GM23248 (cell line): ENCODE measurements at regions not wholly inside any gene's neighbourhood (a gene's known extent, or its start where the extent isn't known, plus 50 kb on each side); places are given as distances from the start of the nearest gene placed in this dataset.

Experiments used
- DNase-seq: peaks from one replicate; pipeline ENCODE4 v3.0.0-alpha.2; 2015
- H2AFZ ChIP-seq: fragments of 200-600 bp; sonication (generic); 2 replicates; pipeline ENCODE4 v1.6.1; 2016; ENCODE audit warnings: antibody characterized with exemption
- H3F3A ChIP-seq: fragments of 200-600 bp; sonication (generic); 2 replicates; pipeline ENCODE4 v1.6.1; 2016; ENCODE audit warnings: mild to moderate bottlenecking, antibody characterized with exemption, mixed run types; ENCODE audit not compliant: insufficient read depth
- H3K27ac ChIP-seq: fragments of 200-600 bp; sonication (generic); 2 replicates; pipeline ENCODE4 v1.5.1; 2016; ENCODE audit warnings: mild to moderate bottlenecking
- H3K27me3 ChIP-seq: fragments of 200-600 bp; sonication (generic); replicated peaks from 2 replicates; pipeline ENCODE4 v1.6.1; 2016; ENCODE audit warnings: mild to moderate bottlenecking; ENCODE audit not compliant: insufficient read depth
- H3K36me3 ChIP-seq: fragments of 200-600 bp; sonication (generic); 2 replicates; pipeline ENCODE4 v1.6.1; 2016; ENCODE audit warnings: low read depth, mild to moderate bottlenecking
- H3K4me1 ChIP-seq: fragments of 200-600 bp; sonication (generic); 2 replicates; pipeline ENCODE4 v1.6.1; 2016; ENCODE audit warnings: mild to moderate bottlenecking; ENCODE audit not compliant: insufficient read depth
- H3K4me2 ChIP-seq: fragments of 200-600 bp; sonication (generic); one replicate; pipeline ENCODE4 v1.6.1; 2016; ENCODE audit warnings: mild to moderate bottlenecking; ENCODE audit not compliant: unreplicated experiment
- H3K4me3 ChIP-seq: fragments of 200-600 bp; sonication (generic); 2 replicates; pipeline ENCODE4 v1.5.1; 2016; ENCODE audit warnings: mild to moderate bottlenecking
- H3K79me2 ChIP-seq: fragments of 200-600 bp; sonication (generic); 2 replicates; pipeline ENCODE4 v1.6.1; 2016; ENCODE audit warnings: mild to moderate bottlenecking; ENCODE audit not compliant: insufficient read depth
- H3K9ac ChIP-seq: fragments of 200-600 bp; sonication (generic); 2 replicates; pipeline ENCODE4 v1.6.1; 2016; ENCODE audit warnings: mild to moderate bottlenecking
- H3K9me2 ChIP-seq: fragments of 200-600 bp; sonication (generic); 2 replicates; pipeline ENCODE4 v1.6.1; 2016; ENCODE audit warnings: mixed run types, mild to moderate bottlenecking, moderate library complexity; ENCODE audit not compliant: insufficient read depth
- H3K9me3 ChIP-seq: fragments of 200-600 bp; sonication (generic); one replicate; pipeline ENCODE4 v1.6.1; 2017; ENCODE audit warnings: low read depth
- H4K20me1 ChIP-seq: fragments of 200-600 bp; sonication (generic); 2 replicates; pipeline ENCODE4 v1.6.0; 2016; ENCODE audit not compliant: insufficient read depth
- EZH2 ChIP-seq: fragments of 200-600 bp; sonication (generic); IDR thresholded peaks from 2 replicates; pipeline ENCODE4 v1.6.1; 2018; ENCODE audit warnings: antibody characterized with exemption, mild to moderate bottlenecking; ENCODE audit not compliant: insufficient read depth, poor library complexity, severe bottlenecking
- EZH2phosphoT487 ChIP-seq: fragments of 200-600 bp; sonication (generic); IDR thresholded peaks from 2 replicates; pipeline ENCODE4 v1.6.1; 2018; ENCODE audit warnings: antibody characterized with exemption, moderate library complexity, mild to moderate bottlenecking, low read depth; ENCODE audit not compliant: insufficient read depth
- WGBS, 2 experiments: methylation state at CpG; one replicate each; pipeline ENCODE4 v1.1.6; 2015 to 2017; ENCODE audit warnings: low lambda C conversion rate in 2 of 2, low coverage in 1 of 2; ENCODE audit errors: missing lambda C conversion rate in 2 of 2; 5-methylcytosine and 5-hydroxymethylcytosine counted together
- in situ Hi-C: fragments of 300-500 bp; cut with MboI; formaldehyde crosslinking; loops from 2 replicates; pipeline ENCODE4 v1.15.0; 2020

DNA sequence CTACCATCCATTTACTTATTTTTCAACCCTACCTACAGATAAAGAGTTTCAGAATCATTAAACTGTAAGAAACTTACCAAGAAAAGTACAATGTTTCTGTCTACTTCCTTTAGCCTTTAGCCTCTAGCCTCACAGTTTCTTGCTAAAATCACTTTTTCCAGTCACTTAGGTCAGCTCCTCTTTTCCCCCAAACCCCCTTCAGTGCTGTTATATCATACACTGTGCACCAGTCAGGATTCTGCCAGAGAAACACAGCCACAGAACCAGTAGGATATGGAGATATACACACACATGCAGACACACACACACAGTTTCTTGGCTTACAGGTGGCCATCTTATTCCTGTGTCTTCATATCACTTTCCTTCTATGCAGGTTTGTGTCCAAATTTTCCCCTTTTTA is 139.9 kb upstream of the LIPC start:
- in situ Hi-C loops: no loop called here
- no peaks in the 10 kb centered on the region for H3K4me1 ChIP-seq
- no peak overlapping the region for H3K4me2 ChIP-seq
- H3K9me3 ChIP-seq: no peaks in the 10 kb centered on the region
- H3K4me3 ChIP-seq: no peak overlapping the region
- no peak overlapping the region for H3K27ac ChIP-seq
- H4K20me1 ChIP-seq: no peaks in the 10 kb centered on the region
- H3K9ac ChIP-seq: no peak overlapping the region
- H2AFZ ChIP-seq: no peak overlapping the region
- no peaks in the 10 kb centered on the region for H3K9me2 ChIP-seq
- H3K79me2 ChIP-seq: no peaks in the 10 kb centered on the region
- DNase-seq: no peak
- no peak for TF ChIP-seq EZH2phosphoT487
- no peak for TF ChIP-seq EZH2
- H3K27me3 ChIP-seq: no peaks in the 10 kb centered on the region
- H3F3A ChIP-seq: no peaks in the 10 kb centered on the region
- no peaks in the 10 kb centered on the region for H3K36me3 ChIP-seq

DNA sequence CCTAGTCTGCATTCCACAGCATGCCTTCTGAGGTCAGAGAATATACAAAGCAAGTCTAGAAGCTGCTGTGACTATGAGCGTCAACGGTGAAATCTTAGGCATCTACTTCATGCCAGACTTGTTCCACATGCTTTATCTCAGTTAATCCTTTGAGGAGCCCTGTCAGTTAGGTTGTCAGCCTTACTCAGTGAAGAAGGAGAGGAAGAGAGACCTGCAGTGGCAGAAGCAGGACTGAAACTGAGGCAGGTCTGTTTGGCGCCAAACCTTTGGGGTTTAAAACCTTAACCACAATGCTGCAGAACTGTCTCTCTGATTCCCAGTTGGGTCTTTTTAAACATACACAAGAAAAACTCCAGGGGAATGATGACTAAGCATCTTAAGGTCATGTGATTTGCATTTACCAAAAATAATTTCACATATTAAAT is 139.0 kb upstream of the LIPC start:
- Histone ChIP-seq H3K27ac (no peak overlapping the region), H3K9me3 (no peaks in the 10 kb centered on the region), H3K9me2 (no peaks in the 10 kb centered on the region), H3K79me2 (no peaks in the 10 kb centered on the region), H3K4me1 (no peaks in the 10 kb centered on the region), H4K20me1 (no peaks in the 10 kb centered on the region), H3K27me3 (no peaks in the 10 kb centered on the region), H3K4me3 (no peak overlapping the region), H3K36me3 (no peaks in the 10 kb centered on the region), H3K4me2 (no peak overlapping the region), H2AFZ (no peak overlapping the region), H3K9ac (no peak overlapping the region), H3F3A (no peaks in the 10 kb centered on the region)
- DNase-seq: no peak
- no peak for TF ChIP-seq EZH2
- TF ChIP-seq EZH2phosphoT487: no peak
- in situ Hi-C loops: no loop called here
- WGBS, 2 experiments: 91 to 93% methylated on average over 3 of the region's 3 CpGs

GRCh38 chr15:58293622-58294550 is 137.9 kb upstream of the LIPC start:
- no peaks in the 10 kb centered on the region for H3K79me2 ChIP-seq
- DNase-seq: no peak
- H3K27ac ChIP-seq: no peak overlapping the region
- in situ Hi-C loops: no loop called here
- no peak overlapping the region for H3K9ac ChIP-seq
- no peaks in the 10 kb centered on the region for H3K9me2 ChIP-seq
- H3K4me3 ChIP-seq: no peak overlapping the region
- H4K20me1 ChIP-seq: no peaks in the 10 kb centered on the region
- H3K4me1 ChIP-seq: peaks cover 7% of the 10 kb centered on the region
- H3K36me3 ChIP-seq: no peaks in the 10 kb centered on the region
- H3K27me3 ChIP-seq: no peaks in the 10 kb centered on the region
- H2AFZ ChIP-seq: no peak overlapping the region
- no peak overlapping the region for H3K4me2 ChIP-seq
- 66 to 67% methylated on average over 8 of the region's 8 CpGs for WGBS, 2 experiments
- H3F3A ChIP-seq: peaks cover 8% of the 10 kb centered on the region
- no peaks in the 10 kb centered on the region for H3K9me3 ChIP-seq
- TF ChIP-seq EZH2phosphoT487 (no peak), EZH2 (no peak)

DNA sequence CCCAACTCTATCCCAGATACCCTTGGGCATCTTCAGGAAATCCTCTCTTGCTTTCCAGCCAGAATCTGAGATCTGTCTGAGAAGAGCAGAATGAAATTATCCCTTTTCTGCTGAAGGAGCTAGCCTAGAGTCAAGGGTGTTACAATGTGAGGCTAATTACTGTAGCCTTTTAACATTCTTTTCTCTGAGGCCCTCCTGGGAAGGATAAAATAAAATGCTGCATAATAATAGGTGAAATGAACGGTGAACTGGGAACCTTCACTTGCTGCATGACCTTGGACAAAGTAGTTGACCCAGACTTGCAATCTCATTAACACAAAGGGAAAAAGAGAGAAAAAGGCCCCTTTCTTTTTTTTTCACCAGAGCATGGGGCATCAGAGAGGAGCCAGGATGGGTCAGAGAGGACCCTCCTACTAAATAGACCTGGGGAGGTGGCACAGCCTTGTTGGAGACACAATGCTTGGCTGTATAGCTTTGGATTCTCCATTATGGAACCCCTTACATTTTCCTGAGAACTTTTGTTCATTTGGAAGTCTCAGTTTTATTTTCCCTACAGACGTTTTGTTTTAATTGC is 137.0 kb upstream of the LIPC start:
- Histone ChIP-seq H3K4me3 (no peak overlapping the region), H3K9me2 (no peaks in the 10 kb centered on the region), H3K27me3 (no peaks in the 10 kb centered on the region), H3K9me3 (no peaks in the 10 kb centered on the region), H2AFZ (no peak overlapping the region), H3K79me2 (no peaks in the 10 kb centered on the region), H3K36me3 (no peaks in the 10 kb centered on the region), H3K4me1 (peaks cover 16% of the 10 kb centered on the region), H3F3A (peaks cover 13% of the 10 kb centered on the region), H3K9ac (no peak overlapping the region), H3K27ac (no peak overlapping the region), H4K20me1 (no peaks in the 10 kb centered on the region), H3K4me2 (no peak overlapping the region)
- TF ChIP-seq EZH2phosphoT487 (no peak), EZH2 (no peak)
- in situ Hi-C loops: no loop called here
- 54 to 72% methylated on average over 2 of the region's 2 CpGs for WGBS, 2 experiments
- no peak for DNase-seq
